ENCODE measurements at regions not wholly inside any gene's neighbourhood (a gene's known extent, or its start where the extent isn't known, plus 50 kb on each side); places are given as distances from the start of the nearest gene placed in this dataset.

DNA sequence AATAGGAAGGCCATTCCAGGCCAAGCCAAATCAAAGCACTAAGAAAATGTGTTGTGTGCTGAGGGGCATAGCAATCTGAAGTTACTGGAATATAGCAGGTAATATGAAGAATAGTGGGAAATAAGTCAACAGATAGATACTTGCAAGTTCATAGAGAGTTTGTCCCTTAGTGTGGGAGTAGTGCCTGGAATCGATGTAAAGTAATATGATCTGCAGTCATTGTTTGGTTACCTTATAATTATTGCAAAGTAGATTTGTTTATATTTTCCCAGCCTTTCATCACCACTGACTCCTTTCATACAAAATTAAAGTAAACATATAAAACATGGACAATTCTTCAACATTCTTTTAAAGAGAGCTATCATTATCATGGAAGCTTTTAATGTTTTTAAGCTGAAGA is 420.9 kb upstream of the NECTIN3 start:
- Mint-ChIP-seq H3K9me3 (no peaks in the 10 kb centered on the region), H3K4me3 (no peak overlapping the region), H3K27me3 (no peaks in the 10 kb centered on the region), H3K4me1 (no peaks in the 10 kb centered on the region), H3K36me3 (ENCODE audit: insufficient read depth) (no peaks in the 10 kb centered on the region), H3K27ac (ENCODE audit: low read depth) (no peak overlapping the region)
- DNase-seq (ENCODE audit: low spot score in 2 of 2) (no peak), ATAC-seq (replicated peaks; ENCODE audit: extremely low read depth, poor library complexity, severe bottlenecking) (no peak)

DNA sequence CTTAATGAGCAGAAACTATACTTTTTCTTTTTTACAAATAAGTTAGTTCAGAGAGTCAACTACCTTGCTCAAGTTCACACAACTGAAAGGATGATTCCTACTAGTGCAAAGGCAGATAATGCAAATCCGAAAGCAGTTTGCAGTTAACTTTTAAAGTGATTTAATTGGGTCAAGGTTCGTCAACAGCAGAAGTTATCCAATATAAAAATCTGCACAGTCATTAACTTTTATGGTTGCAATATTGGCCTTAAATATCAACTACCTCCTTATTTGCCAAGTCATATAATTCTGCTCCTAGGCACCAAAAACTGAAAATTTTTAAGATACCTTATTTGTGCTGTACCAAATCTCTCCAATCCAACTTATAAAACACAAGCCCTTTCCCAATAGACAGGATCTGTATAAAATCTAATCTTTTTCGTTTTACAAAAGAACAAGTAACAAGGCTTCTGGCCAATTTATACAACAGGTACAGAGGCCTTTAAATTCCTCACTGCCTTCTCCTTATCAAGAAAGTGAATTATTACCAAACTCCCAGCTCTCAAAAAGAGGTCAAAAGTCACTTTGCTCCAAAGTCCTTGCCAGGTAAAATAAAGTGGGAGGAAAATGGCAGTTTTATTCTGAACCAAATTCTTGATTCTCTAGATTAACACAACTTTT is 416.6 kb upstream of the NECTIN3 start:
- DNase-seq (ENCODE audit: low spot score in 2 of 2) (no peak), ATAC-seq (replicated peaks; ENCODE audit: extremely low read depth, poor library complexity, severe bottlenecking) (no peak)
- Mint-ChIP-seq H3K27ac (ENCODE audit: low read depth) (no peak overlapping the region), H3K4me1 (no peaks in the 10 kb centered on the region), H3K27me3 (no peaks in the 10 kb centered on the region), H3K36me3 (ENCODE audit: insufficient read depth) (no peaks in the 10 kb centered on the region), H3K4me3 (no peak overlapping the region), H3K9me3 (no peaks in the 10 kb centered on the region)

DNA sequence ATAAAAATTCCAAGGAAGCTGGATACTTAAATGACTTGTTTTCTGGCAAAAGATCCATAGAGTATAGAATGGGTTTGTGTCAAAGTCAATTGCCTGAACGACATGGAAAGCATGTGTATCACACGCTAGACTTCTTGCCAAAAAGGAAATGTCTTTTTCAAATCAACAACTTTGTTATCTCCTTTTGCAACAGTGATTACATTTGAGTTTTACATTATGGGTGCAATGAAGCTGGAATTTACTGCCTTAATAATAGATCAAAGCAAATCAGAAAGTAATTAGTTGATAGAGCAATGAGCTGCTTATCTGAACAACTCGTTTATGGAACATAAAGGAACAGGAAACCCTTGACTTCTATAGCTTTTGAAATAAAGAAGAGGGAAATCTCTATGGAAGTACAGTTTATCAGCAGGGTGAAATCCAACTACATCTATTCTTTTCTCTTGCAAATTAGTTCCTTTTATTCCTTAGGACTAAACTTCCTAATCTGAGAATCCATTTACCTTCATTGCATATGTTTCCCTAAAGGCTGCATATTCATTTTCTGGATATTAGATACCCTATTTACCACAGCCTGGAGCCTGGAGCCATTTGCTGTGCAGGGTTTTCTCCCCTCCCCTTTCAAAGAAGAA is 415.1 kb upstream of the NECTIN3 start:
- ATAC-seq (replicated peaks; ENCODE audit: extremely low read depth, poor library complexity, severe bottlenecking): no peak
- no peak for DNase-seq (ENCODE audit: low spot score in 2 of 2)
- Mint-ChIP-seq H3K27ac (ENCODE audit: low read depth) (no peak overlapping the region), H3K36me3 (ENCODE audit: insufficient read depth) (no peaks in the 10 kb centered on the region), H3K9me3 (no peaks in the 10 kb centered on the region), H3K4me1 (no peaks in the 10 kb centered on the region), H3K4me3 (no peak overlapping the region), H3K27me3 (no peaks in the 10 kb centered on the region)

GRCh38 chr3:110664148-110664547 is 407.5 kb upstream of the NECTIN3 start:
- ATAC-seq (replicated peaks; ENCODE audit: extremely low read depth, poor library complexity, severe bottlenecking) (no peak), DNase-seq (ENCODE audit: low spot score in 2 of 2) (no peak)
- H3K9me3 Mint-ChIP-seq: peaks cover 4% of the 10 kb centered on the region
- no peak overlapping the region for H3K27ac Mint-ChIP-seq (ENCODE audit: low read depth)
- no peaks in the 10 kb centered on the region for H3K4me1 Mint-ChIP-seq
- H3K36me3 Mint-ChIP-seq (ENCODE audit: insufficient read depth): no peaks in the 10 kb centered on the region
- H3K4me3 Mint-ChIP-seq: no peak overlapping the region
- peaks cover 25% of the 10 kb centered on the region for H3K27me3 Mint-ChIP-seq

- DNase-seq (ENCODE audit: low spot score in 2 of 2) (no peak), ATAC-seq (replicated peaks; ENCODE audit: extremely low read depth, poor library complexity, severe bottlenecking) (no peak)
- Mint-ChIP-seq H3K4me3 (no peak overlapping the region), H3K9me3 (peaks cover 10% of the 10 kb centered on the region), H3K27ac (ENCODE audit: low read depth) (no peak overlapping the region), H3K4me1 (no peaks in the 10 kb centered on the region), H3K36me3 (ENCODE audit: insufficient read depth) (peaks cover 1% of the 10 kb centered on the region), H3K27me3 (peaks cover 25% of the 10 kb centered on the region)
Measured at GRCh38 chr3:110666495-110666894, 405.1 kb upstream of the NECTIN3 start.

DNA sequence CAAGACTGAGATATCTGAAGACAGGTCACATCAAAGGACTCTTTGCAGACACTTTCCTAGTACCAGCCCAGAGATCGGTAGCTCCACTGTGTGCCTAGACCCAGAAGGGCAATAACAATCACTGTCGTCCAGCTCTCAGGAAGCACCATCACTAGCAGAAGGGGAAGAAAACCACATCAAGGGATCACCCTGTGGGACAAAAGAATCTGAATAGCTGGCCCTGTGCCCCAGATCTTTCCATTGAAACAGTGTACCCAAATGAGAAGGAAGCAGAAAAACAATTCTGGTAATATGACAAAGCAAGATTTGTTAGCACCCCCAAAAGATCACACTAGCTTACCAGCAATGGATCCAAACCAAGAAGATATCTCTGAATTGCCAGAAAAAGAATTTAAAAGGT is 404.4 kb upstream of the NECTIN3 start:
- H3K36me3 Mint-ChIP-seq (ENCODE audit: insufficient read depth): peaks cover 1% of the 10 kb centered on the region
- ATAC-seq (replicated peaks; ENCODE audit: extremely low read depth, poor library complexity, severe bottlenecking): no peak
- peaks cover 10% of the 10 kb centered on the region for H3K9me3 Mint-ChIP-seq
- peaks cover 25% of the 10 kb centered on the region for H3K27me3 Mint-ChIP-seq
- no peaks in the 10 kb centered on the region for H3K4me1 Mint-ChIP-seq
- DNase-seq (ENCODE audit: low spot score in 2 of 2): no peak
- no peak overlapping the region for H3K4me3 Mint-ChIP-seq
- no peak overlapping the region for H3K27ac Mint-ChIP-seq (ENCODE audit: low read depth)

DNA sequence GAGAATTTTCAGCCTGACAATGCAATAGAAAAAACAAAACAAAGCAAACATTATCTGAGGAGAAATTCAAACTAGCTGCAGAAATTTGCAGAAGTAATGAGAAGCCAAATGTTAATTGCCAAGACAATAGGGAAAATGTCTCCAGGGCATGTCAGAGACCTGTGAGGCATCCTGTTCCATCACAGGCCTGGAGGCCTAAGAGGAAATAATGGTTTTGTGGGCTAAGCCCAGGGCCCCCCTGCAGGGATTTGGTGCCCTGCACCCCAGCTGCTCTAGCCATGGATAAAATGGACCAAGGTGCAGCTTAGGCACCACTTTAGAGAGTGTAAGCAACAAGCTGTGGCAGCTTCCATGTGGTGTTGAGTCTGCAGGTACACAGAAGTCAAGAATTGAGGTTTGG is 401.2 kb upstream of the NECTIN3 start:
- ATAC-seq (replicated peaks; ENCODE audit: extremely low read depth, poor library complexity, severe bottlenecking) (no peak), DNase-seq (ENCODE audit: low spot score in 2 of 2) (no peak)
- H3K9me3 Mint-ChIP-seq: peaks cover 17% of the 10 kb centered on the region
- H3K4me1 Mint-ChIP-seq: no peaks in the 10 kb centered on the region
- no peak overlapping the region for H3K27ac Mint-ChIP-seq (ENCODE audit: low read depth)
- peaks cover 36% of the 10 kb centered on the region for H3K27me3 Mint-ChIP-seq
- H3K4me3 Mint-ChIP-seq: no peak overlapping the region
- peaks cover 2% of the 10 kb centered on the region for H3K36me3 Mint-ChIP-seq (ENCODE audit: insufficient read depth)

GRCh38 chr3:110677506-110677905 is 394.1 kb upstream of the NECTIN3 start:
- Mint-ChIP-seq H3K27me3 (peaks cover 22% of the 10 kb centered on the region), H3K27ac (ENCODE audit: low read depth) (no peak overlapping the region), H3K36me3 (ENCODE audit: insufficient read depth) (peaks cover 1% of the 10 kb centered on the region), H3K9me3 (peaks cover 7% of the 10 kb centered on the region), H3K4me1 (no peaks in the 10 kb centered on the region), H3K4me3 (no peak overlapping the region)
- ATAC-seq (replicated peaks; ENCODE audit: extremely low read depth, poor library complexity, severe bottlenecking) (no peak), DNase-seq (ENCODE audit: low spot score in 2 of 2) (no peak)

- Mint-ChIP-seq H3K4me1 (no peaks in the 10 kb centered on the region), H3K27me3 (peaks cover 28% of the 10 kb centered on the region), H3K9me3 (no peaks in the 10 kb centered on the region), H3K36me3 (ENCODE audit: insufficient read depth) (no peaks in the 10 kb centered on the region), H3K27ac (ENCODE audit: low read depth) (no peak overlapping the region), H3K4me3 (no peak overlapping the region)
- DNase-seq (ENCODE audit: low spot score in 2 of 2) (no peak), ATAC-seq (replicated peaks; ENCODE audit: extremely low read depth, poor library complexity, severe bottlenecking) (no peak)
Measured at GRCh38 chr3:110679285-110679684, 392.3 kb upstream of the NECTIN3 start.

DNA sequence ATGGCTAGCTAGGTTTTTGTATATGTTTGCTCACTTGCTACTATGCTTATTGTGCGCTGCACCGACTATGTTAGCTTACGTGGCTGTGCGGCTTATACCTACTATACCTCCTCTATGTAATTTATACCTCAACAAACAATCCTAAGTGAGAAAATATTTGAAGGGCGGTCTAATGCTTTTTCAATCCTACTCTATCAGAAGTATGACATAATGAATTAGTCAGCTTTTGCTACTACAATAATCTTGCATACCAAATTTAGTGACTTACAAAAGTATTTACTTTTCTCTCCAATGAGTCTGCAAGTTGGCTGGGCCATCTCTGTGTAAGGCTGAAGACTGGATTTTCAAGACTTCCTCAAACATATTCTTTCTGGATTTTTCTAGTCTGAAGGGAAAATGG is 391.2 kb upstream of the NECTIN3 start:
- ATAC-seq (replicated peaks; ENCODE audit: extremely low read depth, poor library complexity, severe bottlenecking) (no peak), DNase-seq (ENCODE audit: low spot score in 2 of 2) (no peak)
- no peaks in the 10 kb centered on the region for H3K36me3 Mint-ChIP-seq (ENCODE audit: insufficient read depth)
- no peaks in the 10 kb centered on the region for H3K9me3 Mint-ChIP-seq
- no peaks in the 10 kb centered on the region for H3K4me1 Mint-ChIP-seq
- H3K4me3 Mint-ChIP-seq: no peak overlapping the region
- H3K27me3 Mint-ChIP-seq: peaks cover 32% of the 10 kb centered on the region
- no peak overlapping the region for H3K27ac Mint-ChIP-seq (ENCODE audit: low read depth)

GRCh38 chr3:110684466-110684865 is 387.1 kb upstream of the NECTIN3 start:
- H3K27ac Mint-ChIP-seq (ENCODE audit: low read depth): no peak overlapping the region
- H3K9me3 Mint-ChIP-seq: no peaks in the 10 kb centered on the region
- no peak for DNase-seq (ENCODE audit: low spot score in 2 of 2)
- no peak for ATAC-seq (replicated peaks; ENCODE audit: extremely low read depth, poor library complexity, severe bottlenecking)
- no peak overlapping the region for H3K4me3 Mint-ChIP-seq
- peaks cover 43% of the 10 kb centered on the region for H3K27me3 Mint-ChIP-seq
- peaks cover 1% of the 10 kb centered on the region for H3K36me3 Mint-ChIP-seq (ENCODE audit: insufficient read depth)
- no peaks in the 10 kb centered on the region for H3K4me1 Mint-ChIP-seq

DNA sequence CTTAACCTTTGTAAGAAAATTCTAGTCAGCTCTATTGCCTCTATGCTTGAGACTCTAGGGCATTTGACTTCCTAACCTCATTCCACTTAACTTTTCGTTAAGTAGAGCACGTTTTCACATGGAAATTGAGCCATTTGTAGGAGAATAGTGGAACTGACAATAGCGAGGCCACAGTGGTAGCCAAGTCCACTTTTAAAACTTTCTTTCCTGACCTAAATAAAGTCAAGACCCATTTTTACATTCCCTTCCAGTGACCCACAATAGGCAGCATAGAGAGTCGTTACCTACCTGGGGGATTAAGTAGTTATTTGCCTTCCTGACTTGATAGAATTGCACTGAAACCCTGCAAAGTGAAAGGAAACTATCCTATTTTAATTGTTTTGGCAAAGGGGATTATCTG is 386.0 kb upstream of the NECTIN3 start:
- H3K27ac Mint-ChIP-seq (ENCODE audit: low read depth): no peak overlapping the region
- H3K4me3 Mint-ChIP-seq: no peak overlapping the region
- no peak for ATAC-seq (replicated peaks; ENCODE audit: extremely low read depth, poor library complexity, severe bottlenecking)
- no peak for DNase-seq (ENCODE audit: low spot score in 2 of 2)
- H3K4me1 Mint-ChIP-seq: no peaks in the 10 kb centered on the region
- H3K36me3 Mint-ChIP-seq (ENCODE audit: insufficient read depth): peaks cover 1% of the 10 kb centered on the region
- no peaks in the 10 kb centered on the region for H3K9me3 Mint-ChIP-seq
- peaks cover 43% of the 10 kb centered on the region for H3K27me3 Mint-ChIP-seq

DNA sequence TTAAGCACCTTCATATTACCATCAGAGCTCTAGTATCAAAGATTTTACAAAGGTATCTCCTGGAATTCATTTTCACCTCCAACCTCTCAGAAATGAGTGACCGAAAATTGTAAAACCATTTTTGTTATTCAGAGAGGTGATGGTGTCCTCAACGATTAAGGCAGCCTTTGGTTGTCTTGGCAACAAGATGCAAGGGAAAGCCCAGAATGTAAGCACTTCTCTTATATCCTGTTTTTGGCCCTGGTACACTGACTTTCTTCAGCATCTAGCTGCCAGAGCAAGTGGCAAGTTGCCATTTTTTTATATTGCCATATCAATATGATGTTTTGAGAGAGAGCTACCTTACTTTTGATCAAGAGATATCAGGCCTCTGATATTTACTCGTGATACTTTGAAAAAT is 384.9 kb upstream of the NECTIN3 start:
- H3K9me3 Mint-ChIP-seq: no peaks in the 10 kb centered on the region

More for the DNA sequence above, 384.9 kb upstream of the NECTIN3 start:
- H3K4me3 Mint-ChIP-seq: no peak overlapping the region
- no peak for DNase-seq (ENCODE audit: low spot score in 2 of 2)
- no peaks in the 10 kb centered on the region for H3K4me1 Mint-ChIP-seq
- no peak overlapping the region for H3K27ac Mint-ChIP-seq (ENCODE audit: low read depth)
- no peak for ATAC-seq (replicated peaks; ENCODE audit: extremely low read depth, poor library complexity, severe bottlenecking)
- H3K36me3 Mint-ChIP-seq (ENCODE audit: insufficient read depth): peaks cover 1% of the 10 kb centered on the region
- peaks cover 43% of the 10 kb centered on the region for H3K27me3 Mint-ChIP-seq

All from central memory CD8-positive, alpha-beta T cell (primary cell).